ENCODE measurements at regions not wholly inside any gene's neighbourhood (a gene's known extent, or its start where the extent isn't known, plus 50 kb on each side); places are given as distances from the start of the nearest gene placed in this dataset.

DNA sequence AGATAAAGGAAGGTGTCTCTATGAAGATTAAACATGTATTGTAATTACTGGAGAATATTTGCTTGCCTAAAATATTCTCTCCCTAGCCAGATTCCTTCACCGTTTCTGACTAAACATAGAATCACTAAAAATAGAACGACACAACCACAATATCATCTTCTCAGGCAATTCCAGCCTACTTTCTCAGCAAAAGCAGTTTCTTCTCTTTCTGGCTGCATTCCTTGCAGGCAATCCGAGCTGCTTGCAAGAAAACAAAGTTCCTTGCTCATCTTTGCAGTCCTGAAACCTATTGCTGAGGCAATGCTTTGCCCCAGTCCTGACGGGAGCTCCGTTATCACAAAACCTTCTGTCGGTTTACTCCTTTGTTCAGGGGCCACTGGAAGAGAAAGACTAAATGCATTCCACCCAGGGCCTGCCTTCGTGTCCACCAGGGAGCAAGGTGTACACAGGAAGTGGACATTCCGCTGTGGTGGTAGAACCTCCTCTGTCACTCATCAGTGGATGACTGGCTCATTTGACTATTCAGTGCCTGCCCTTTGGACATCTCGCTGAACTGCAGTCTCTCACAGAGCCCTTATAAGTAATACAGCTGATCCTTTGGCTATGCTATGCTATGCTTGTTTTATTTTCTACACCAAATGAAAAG is 239.2 kb upstream of the DOK6 start:
- WGBS, 2 experiments (ENCODE audit: extremely low coverage in 1 of 2, insufficient coverage in 1 of 2, insufficient read length in 1 of 2, insufficient replicate concordance in 2 of 2, low coverage in 1 of 2, low lambda C conversion rate in 2 of 2, missing lambda C conversion rate in 1 of 2) = 88% methylated on average over 9 of the region's 9 CpGs; no CpG with 5 or more reads in 1 of the 2 experiments
- H3K4ac ChIP-seq (replicated peaks; ENCODE audit: insufficient read length, low read depth, low read length) = no peak overlapping the region
- 0 out of 2 replicates have a peak overlapping the region, but pooled peaks have one; percentile 28 for H3K18ac ChIP-seq (ENCODE audit: extremely low read depth, low read length)
- TF ChIP-seq, protein P1, sequence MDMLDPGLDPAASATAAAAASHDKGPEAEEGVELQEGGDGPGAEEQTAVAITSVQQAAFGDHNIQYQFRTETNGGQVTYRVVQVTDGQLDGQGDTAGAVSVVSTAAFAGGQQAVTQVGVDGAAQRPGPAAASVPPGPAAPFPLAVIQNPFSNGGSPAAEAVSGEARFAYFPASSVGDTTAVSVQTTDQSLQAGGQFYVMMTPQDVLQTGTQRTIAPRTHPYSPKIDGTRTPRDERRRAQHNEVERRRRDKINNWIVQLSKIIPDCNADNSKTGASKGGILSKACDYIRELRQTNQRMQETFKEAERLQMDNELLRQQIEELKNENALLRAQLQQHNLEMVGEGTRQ (IDR thresholded peaks at IDR 0.05; ENCODE audit: low read length) = no peak
- TF ChIP-seq HDAC2 (IDR thresholded peaks at IDR 0.05; ENCODE audit: borderline replicate concordance in 1 of 2, low read depth in 2 of 2, low read length in 2 of 2) = no peak
- TF ChIP-seq SIRT6 (IDR thresholded peaks at IDR 0.05; ENCODE audit: low read length) = no peak
- no peak for TF ChIP-seq GABPA (IDR thresholded peaks at IDR 0.05; ENCODE audit: borderline replicate concordance, insufficient read depth, low read length)
- no peak for TF ChIP-seq JUN (IDR thresholded peaks at IDR 0.05; ENCODE audit: low read depth, low read length)
- TF ChIP-seq POLR2AphosphoS5 (IDR thresholded peaks at IDR 0.05; ENCODE audit: low read depth, low read length) = no peak
- TF ChIP-seq ZNF274 (IDR thresholded peaks at IDR 0.05; ENCODE audit: borderline replicate concordance, extremely low read depth, low read length) = no peak
- no peak for TF ChIP-seq POU5F1 (IDR thresholded peaks at IDR 0.05; ENCODE audit: low read depth, low read length)
- TF ChIP-seq, protein P2, sequence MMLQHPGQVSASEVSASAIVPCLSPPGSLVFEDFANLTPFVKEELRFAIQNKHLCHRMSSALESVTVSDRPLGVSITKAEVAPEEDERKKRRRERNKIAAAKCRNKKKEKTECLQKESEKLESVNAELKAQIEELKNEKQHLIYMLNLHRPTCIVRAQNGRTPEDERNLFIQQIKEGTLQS (IDR thresholded peaks at IDR 0.05; ENCODE audit: insufficient read depth, low read depth, low read length) = no peak
- TF ChIP-seq BRCA1 (IDR thresholded peaks at IDR 0.05; ENCODE audit: low read depth, low read length) = no peak
- no peak for TF ChIP-seq NANOG (IDR thresholded peaks at IDR 0.05; ENCODE audit: insufficient read depth, low read depth, low read length, poor library complexity, severe bottlenecking)
- DNase-seq (ENCODE audit: low read depth in 1 of 2, low spot score in 2 of 2) (no peak), FAIRE-seq (no peak)
- H3K79me2 ChIP-seq (ENCODE audit: control insufficient read depth in 1 of 2, insufficient read depth in 2 of 2, low read length in 2 of 2) = no peaks in the 10 kb centered on the region
- no peak overlapping the region for H2BK12ac ChIP-seq (ENCODE audit: low read depth, low read length)
- H3K4me2 ChIP-seq (ENCODE audit: insufficient read depth in 1 of 2, low read depth in 2 of 2, low read length in 2 of 2) = no peak overlapping the region
- peak overlapping the region; percentile 93; the same call in 1 of the 2 replicates for H4K8ac ChIP-seq (ENCODE audit: extremely low read depth, insufficient read depth, low read length)
- H3K9me3 ChIP-seq (ENCODE audit: insufficient read depth in 2 of 2, low read depth in 1 of 2, low read length in 1 of 2) = no peaks in the 10 kb centered on the region
- no peak overlapping the region for H2AK5ac ChIP-seq (ENCODE audit: low read depth, low read length)
- no peak overlapping the region for H2BK20ac ChIP-seq (ENCODE audit: low read length)
- H3K4me3 ChIP-seq (ENCODE audit: extremely low read depth in 1 of 4, insufficient read depth in 2 of 4, low read depth in 3 of 4, low read length in 4 of 4) = no peak overlapping the region
- no peaks in the 10 kb centered on the region for H3K79me1 ChIP-seq (ENCODE audit: low read depth, low read length)
- no peak overlapping the region for H3K14ac ChIP-seq (ENCODE audit: insufficient read length)
- no peak overlapping the region for H4K91ac ChIP-seq (replicated peaks; ENCODE audit: insufficient read length, low read length)
- no peak overlapping the region for H3K56ac ChIP-seq (replicated peaks; ENCODE audit: insufficient read length, low read depth, low read length)
- H3K4me1 ChIP-seq (replicated peaks in 1 of 4; ENCODE audit: control insufficient read depth in 3 of 4, insufficient read depth in 4 of 4, low read length in 3 of 4) = peaks cover 0 to 4% (median 0%) of the 10 kb centered on the region in 4 experiments; a peak in 1 of 7 replicates
- CTCF ChIA-PET (ENCODE audit: partially characterized antibody) = no interaction called here
- H4K5ac ChIP-seq (ENCODE audit: insufficient read length, low read depth, low read length) = no peak overlapping the region
- H3K23me2 ChIP-seq (ENCODE audit: low read depth, low read length) = no peaks in the 10 kb centered on the region
- no peak overlapping the region for H3K9ac ChIP-seq (replicated peaks in 1 of 4; ENCODE audit: extremely low read depth in 1 of 4, low read depth in 3 of 4, low read length in 3 of 4)
- H3K27me3 ChIP-seq (replicated peaks in 1 of 4; ENCODE audit: control insufficient read depth in 3 of 4, extremely low read depth in 1 of 4, insufficient read depth in 3 of 4, low read length in 3 of 4) = no peaks in the 10 kb centered on the region
- POLR2A ChIA-PET (ENCODE audit: partially characterized antibody) = no interaction called here
- no peak overlapping the region for H2BK5ac ChIP-seq (ENCODE audit: low read depth, low read length)
- peak overlapping the region; percentile 89; the same call in 1 of the 2 replicates for H2BK15ac ChIP-seq (ENCODE audit: low read length)
- no peaks in the 10 kb centered on the region for H3K36me3 ChIP-seq (ENCODE audit: control insufficient read depth in 2 of 4, insufficient read depth in 4 of 4, low read length in 3 of 4)
- H2AFZ ChIP-seq (ENCODE audit: low read length) = peak overlapping the region; percentile 91; the same call in 1 of the 2 replicates
- no peak overlapping the region for H2BK120ac ChIP-seq (replicated peaks; ENCODE audit: low read depth, low read length)
- no peak overlapping the region for H3K23ac ChIP-seq (ENCODE audit: insufficient read length)
- no peaks in the 10 kb centered on the region for H4K20me1 ChIP-seq (replicated peaks in 1 of 2; ENCODE audit: control insufficient read depth in 1 of 2, insufficient read depth in 2 of 2, low read length in 2 of 2)
- H3K27ac ChIP-seq (ENCODE audit: low read depth, low read length) = no peak overlapping the region

Measured in H1 (cell line).